Midbrain (tissue), 1 donor: ENCODE measurements at regions not wholly inside any gene's neighbourhood (a gene's known extent, or its start where the extent isn't known, plus 50 kb on each side); places are given as distances from the start of the nearest gene placed in this dataset.

Experiments used
- DNase-seq: peaks from one replicate; lab custom pipeline; 2025; lab: John Stamatoyannopoulos, UW

DNA sequence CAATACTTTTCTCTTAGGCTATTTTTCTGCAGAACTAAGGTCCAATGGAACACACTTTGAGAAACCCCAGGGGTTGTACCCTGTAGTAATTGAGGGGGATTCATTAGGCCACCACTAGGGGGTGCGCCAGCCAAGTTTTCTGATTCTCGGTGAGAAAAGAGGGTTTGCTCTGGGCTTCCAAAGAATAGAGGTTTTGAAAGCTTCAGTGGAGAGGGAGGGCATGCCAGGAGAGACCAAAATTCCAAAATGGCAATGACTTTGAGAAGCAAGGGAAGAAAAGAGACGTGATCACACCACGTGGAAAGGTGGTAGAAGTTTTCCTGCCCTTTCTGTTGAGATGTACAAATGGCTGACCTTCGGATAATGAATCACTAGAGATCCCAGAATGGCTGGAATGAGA, 323.3 kb downstream of the RPS6KC1 start:
- peak; percentile 76 for DNase-seq

GRCh38 chr1:213375002-213375401, 324.0 kb downstream of the RPS6KC1 start:
- DNase-seq, result no peak

DNA sequence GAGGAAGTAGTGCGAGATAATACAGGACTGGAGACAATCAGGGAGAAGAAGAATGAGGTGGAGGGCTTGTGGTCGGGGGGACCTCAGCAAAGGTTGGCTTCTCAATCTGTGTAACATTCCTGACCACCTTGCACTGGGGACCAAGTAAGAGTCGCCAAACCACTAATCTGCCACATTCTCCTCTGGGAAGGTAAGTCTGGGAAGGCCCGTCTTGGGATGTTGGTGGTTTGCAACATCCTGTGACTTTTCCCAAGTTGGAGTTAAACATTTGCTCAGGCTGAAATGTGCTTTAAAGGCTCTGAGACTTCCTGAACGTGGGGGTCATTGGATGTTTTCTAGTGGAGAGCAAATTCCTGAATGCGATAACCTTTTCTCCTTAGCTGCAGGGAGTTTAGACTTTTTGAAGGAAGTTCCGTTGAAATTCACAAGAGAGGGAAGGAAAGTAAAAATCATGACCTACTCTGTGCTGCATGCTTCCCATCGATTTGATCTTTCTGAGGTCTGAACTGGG, 325.9 kb downstream of the RPS6KC1 start:
- DNase-seq, result no peak

- no peak for DNase-seq
Observed at GRCh38 chr1:213380865-213381264, 329.8 kb downstream of the RPS6KC1 start.

DNA sequence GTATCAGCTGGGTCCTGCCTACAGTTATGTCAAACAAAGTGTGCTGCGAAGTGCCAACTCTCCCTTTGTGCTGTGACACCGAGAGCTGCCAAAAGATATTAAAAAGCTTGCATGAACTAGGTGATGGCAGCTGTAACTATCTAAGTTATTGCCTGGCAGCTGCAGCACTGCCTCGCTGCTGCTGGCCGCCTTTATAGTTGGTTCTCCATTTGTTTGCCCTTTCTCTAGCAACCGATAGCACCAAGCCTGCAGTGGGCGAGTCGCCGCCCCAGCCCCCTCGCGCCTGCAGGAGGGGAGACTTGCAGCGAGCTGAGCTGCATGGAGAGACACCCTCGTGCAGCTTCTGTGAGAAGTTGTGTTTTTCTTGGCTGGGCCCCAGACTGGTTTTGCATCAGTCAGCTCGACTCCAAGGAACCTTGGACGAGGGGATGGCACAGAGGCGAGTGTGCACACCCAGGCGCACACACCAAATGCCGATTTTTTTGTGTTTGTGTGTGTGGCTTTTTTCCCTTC, 330.6 kb downstream of the RPS6KC1 start:
- no peak for DNase-seq

GRCh38 chr1:213383465-213383864, 332.4 kb downstream of the RPS6KC1 start:
- no peak for DNase-seq

DNA sequence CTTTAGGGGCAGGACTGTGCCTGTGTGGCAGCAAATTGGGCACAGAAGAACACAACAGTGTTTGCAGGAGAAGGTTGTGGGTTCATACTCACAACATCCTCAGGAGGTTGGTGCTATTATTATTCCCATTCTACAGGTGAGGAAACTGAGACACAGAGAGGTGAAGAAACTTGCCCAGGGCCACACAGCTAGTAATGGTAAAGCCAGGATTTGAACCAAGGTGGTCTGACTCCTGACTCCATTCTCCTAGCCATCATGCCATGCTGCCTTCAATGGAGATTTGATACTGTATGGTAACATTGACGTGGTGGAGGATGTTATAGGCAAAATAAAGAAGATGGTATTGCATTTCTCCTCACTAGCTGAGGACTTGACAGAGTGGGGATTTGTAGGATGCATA, 334.2 kb downstream of the RPS6KC1 start:
- DNase-seq, result no peak

GRCh38 chr1:213385806-213386324, 334.8 kb downstream of the RPS6KC1 start:
- DNase-seq, result no peak

- no peak for DNase-seq
Observed at GRCh38 chr1:213387380-213388015, 336.5 kb downstream of the RPS6KC1 start.

DNA sequence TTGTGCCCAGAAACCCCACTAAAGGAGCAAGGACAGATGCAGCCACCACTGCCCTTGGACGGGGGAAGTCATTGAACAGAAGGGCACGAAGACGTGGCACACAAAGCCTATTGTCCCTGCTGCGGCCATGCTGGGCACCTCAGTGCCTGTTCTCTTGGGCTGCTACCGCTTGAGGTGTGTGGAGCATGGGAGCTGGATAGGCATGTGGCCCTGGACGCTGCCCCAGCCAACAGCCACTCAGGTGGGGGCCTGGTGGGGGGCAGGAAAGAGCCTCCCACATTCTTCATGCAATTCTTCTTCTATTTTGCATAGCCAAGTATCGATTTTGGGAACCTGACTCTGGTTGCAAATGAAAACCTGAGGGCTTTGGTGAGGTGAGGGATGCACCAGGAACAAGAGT, 337.2 kb downstream of the RPS6KC1 start:
- DNase-seq, result no peak

DNA sequence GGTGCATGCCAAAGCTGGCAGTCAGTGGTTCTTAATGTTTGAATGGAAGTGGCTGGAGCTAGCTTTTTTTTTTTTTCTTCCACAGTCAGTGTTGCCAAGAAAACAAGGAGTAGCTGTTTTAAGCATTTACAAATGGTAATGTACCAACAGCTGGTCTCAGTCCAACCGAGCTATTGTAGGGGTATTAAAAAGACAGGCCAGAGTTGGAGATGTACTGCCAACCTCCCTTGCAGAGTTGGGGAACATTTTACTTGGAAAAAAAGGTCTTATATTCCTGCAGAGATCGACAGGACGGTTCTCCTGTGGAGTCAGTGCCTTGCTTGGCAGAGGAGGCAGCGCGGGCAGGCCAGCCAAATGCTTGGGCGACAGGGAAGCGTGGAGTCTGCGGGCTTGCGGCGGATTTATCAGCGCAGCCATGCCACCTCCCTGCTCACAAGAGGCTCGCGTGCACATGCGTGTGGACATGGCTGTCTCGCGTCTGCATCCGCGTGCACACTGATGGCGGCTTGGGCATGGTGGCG, 338.1 kb downstream of the RPS6KC1 start:
- DNase-seq, result peak; percentile 54

- DNase-seq, result no peak
Observed at GRCh38 chr1:213391445-213391844, 340.4 kb downstream of the RPS6KC1 start.

GRCh38 chr1:213393860-213394259, 342.8 kb downstream of the RPS6KC1 start:
- no peak for DNase-seq

DNA sequence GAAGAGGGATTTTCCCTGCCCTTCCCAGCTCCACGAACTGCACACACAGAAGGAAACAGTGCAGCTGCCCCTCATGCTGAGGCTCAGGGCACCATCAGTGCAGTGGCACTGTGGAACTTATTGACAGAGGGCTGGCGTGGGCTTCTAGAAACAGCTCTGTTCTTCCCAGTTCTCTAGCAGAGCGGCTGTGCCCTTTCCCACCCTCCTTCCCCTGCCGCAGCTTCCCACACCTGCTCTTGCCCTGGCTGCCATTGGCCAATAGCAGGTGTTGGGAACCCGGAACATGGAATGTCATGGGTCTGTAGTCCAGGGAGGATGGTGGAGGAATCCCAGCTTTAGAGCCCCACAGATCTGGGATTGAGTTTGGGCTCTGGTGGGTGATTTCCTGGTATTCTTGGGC, 343.8 kb downstream of the RPS6KC1 start:
- DNase-seq, result no peak

DNA sequence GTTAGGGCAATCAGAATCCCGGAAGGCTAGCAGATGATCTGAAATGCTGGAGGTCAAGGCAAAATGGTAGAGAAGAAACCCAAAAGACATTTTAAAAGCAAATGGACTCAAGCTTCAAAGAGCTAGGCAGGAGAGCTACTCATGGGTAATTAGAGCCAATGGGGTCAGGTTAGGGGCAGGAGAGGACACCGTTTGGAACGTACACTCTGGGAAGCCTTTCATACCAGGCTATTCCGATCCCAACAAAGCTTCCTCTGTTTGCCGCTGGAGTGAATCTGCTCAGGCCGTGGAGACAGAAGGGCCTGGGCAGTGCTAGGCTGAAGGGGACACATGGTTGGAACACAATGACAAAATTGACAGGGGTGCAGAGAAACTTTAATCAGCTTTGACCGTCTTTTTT, 346.6 kb downstream of the RPS6KC1 start:
- no peak for DNase-seq

DNA sequence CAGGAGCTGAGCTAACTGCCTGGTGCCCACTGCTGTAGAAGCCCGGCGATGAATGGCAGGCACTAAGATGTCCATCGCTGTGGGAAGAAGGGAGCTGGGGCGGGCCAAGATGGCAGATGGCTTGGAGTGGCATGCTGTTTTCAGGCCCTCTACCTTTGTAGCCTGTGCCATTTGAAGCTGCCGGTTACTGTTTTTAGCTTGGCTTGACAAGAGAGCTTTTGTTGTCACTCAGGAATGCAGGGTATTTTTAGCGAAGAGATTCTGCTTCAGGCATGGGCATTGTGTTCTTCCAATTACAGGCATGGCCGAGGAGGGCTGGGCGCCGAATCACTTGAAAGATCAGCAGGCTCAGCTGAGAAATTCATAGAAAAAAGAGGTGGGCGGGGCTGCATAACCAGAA, 348.7 kb downstream of the RPS6KC1 start:
- DNase-seq, result no peak

DNA sequence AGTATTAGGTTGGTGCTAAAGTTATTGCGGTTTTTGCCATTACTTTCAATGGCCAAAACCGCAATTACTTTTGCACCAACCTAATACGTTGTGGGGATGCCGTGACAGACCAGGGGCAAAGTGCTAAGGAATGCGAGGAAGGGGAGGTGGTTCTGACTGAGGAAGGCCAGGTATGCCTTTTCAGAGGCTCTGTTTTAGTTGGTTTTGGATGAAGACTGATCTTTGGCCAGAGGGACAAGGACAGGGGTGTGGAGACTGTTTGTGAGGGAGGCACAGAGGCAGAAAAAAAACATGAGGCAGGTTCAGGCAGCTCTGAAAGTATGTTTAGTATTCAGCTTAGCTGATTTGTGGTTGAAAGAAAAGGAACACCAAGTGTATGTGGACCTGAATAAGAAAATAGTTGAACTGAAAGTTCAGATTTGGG, 358.2 kb downstream of the RPS6KC1 start:
- DNase-seq, result no peak

- DNase-seq, result no peak
Observed at GRCh38 chr1:213409971-213410370, 358.9 kb downstream of the RPS6KC1 start.

- no peak for DNase-seq
Observed at GRCh38 chr1:213414346-213414745, 363.3 kb downstream of the RPS6KC1 start.

DNA sequence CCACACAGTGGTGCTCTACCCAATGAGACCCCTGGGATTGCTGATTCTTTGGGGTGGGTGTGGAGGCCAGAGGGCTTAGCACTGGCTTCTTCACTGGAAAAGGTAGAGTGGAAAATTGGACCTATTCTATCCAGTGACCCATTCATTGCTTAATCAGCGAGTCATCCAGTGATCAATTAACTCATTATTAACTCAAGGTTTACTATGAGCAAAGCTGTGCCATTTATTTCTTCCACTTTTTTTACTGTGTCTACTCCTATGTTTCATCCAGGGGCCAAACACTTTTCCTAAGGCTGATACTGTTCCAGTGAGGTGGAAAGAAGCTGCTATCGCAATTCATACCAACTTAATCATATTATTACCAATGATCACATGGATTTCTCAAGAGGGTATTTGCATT, 363.9 kb downstream of the RPS6KC1 start:
- no peak for DNase-seq

GRCh38 chr1:213415691-213416380, 364.8 kb downstream of the RPS6KC1 start:
- no peak for DNase-seq

GRCh38 chr1:213416461-213417224, 365.6 kb downstream of the RPS6KC1 start:
- no peak for DNase-seq
